Nephron progenitor cell (in vitro differentiated cells): ENCODE measurements at regions not wholly inside any gene's neighbourhood (a gene's known extent, or its start where the extent isn't known, plus 50 kb on each side); places are given as distances from the start of the nearest gene placed in this dataset.
"Not testable (repeated sequence)": the region's sequence is repeated elsewhere in the genome, so short reads cannot be mapped to it uniquely, and the experiment has no call there.

Experiments used
- DNase-seq: peaks from one replicate; pipeline ENCODE4 v3.0.0; 2021
- H3K27ac Mint-ChIP-seq: 2 replicates; pipeline ENCODE4 v1.8.0; 2021; ENCODE audit warnings: mild to moderate bottlenecking, moderate library complexity, mixed read lengths
- H3K27me3 Mint-ChIP-seq: 2 replicates; pipeline ENCODE4 v1.8.0; 2021; ENCODE audit warnings: mild to moderate bottlenecking, low read depth, mixed read lengths; ENCODE audit not compliant: poor library complexity
- H3K36me3 Mint-ChIP-seq: 2 replicates; pipeline ENCODE4 v1.8.0; 2021; ENCODE audit warnings: low read depth, mixed read lengths
- H3K4me1 Mint-ChIP-seq: 2 replicates; pipeline ENCODE4 v1.8.0; 2021; ENCODE audit warnings: mixed read lengths
- H3K4me3 Mint-ChIP-seq: 2 replicates; pipeline ENCODE4 v1.8.0; 2021; ENCODE audit warnings: mild to moderate bottlenecking, moderate library complexity, mixed read lengths
- H3K9me3 Mint-ChIP-seq: 2 replicates; pipeline ENCODE4 v1.8.0; 2021; ENCODE audit warnings: mild to moderate bottlenecking, moderate library complexity, mixed read lengths
- CTCF ChIP-seq: fragments of 200-600 bp; sonication (generic); IDR thresholded peaks from 2 replicates; pipeline ENCODE4 v1.5.0; 2021; ENCODE audit warnings: antibody characterized with exemption

GRCh38 chr2:226548732-226549131, 250.9 kb downstream of the IRS1 start:
- H3K27me3 Mint-ChIP-seq = no peaks in the 10 kb centered on the region
- H3K4me3 Mint-ChIP-seq = no peak overlapping the region
- H3K36me3 Mint-ChIP-seq = no peaks in the 10 kb centered on the region
- H3K9me3 Mint-ChIP-seq = no peaks in the 10 kb centered on the region
- no peak for TF ChIP-seq CTCF
- DNase-seq = no peak
- H3K27ac Mint-ChIP-seq = no peak overlapping the region
- no peaks in the 10 kb centered on the region for H3K4me1 Mint-ChIP-seq

DNA sequence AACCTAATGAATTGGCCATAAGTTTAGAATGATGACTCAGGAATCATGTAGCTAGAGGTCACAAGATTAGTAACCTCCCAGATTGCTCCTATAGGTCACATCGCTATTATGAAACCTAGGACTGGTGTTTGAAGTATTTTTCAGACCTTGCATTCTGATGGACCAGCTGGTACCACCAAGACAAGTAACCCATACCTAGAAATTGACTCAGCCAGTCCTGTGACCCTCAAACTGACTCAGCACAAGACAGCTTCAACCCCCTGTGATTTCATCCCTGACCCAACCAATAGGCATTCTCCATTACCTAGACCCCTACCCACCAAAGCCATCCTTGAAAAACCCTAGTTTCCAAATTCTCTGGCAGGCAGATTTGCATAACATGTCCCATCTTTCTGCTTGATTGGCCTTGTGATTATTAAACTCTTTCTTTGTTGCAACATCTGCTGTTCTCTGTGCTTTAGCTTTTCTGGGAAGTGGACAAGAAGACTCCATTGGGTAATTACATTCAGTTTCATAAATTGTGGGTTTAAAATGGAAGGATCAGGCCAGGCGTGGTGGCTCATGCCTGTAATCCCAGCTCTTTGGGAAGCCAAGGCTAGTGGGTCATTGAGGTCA, 254.9 kb downstream of the IRS1 start:
- no peak for DNase-seq
- no peak overlapping the region for H3K4me3 Mint-ChIP-seq
- no peaks in the 10 kb centered on the region for H3K36me3 Mint-ChIP-seq
- H3K9me3 Mint-ChIP-seq = peaks cover 6% of the 10 kb centered on the region
- no peaks in the 10 kb centered on the region for H3K27me3 Mint-ChIP-seq
- no peak for TF ChIP-seq CTCF
- H3K4me1 Mint-ChIP-seq = no peaks in the 10 kb centered on the region
- H3K27ac Mint-ChIP-seq = no peak overlapping the region

GRCh38 chr2:226540204-226540994, 259.2 kb downstream of the IRS1 start:
- no peaks in the 10 kb centered on the region for H3K4me1 Mint-ChIP-seq
- no peak overlapping the region for H3K4me3 Mint-ChIP-seq
- H3K27me3 Mint-ChIP-seq = no peaks in the 10 kb centered on the region
- TF ChIP-seq CTCF = no peak
- H3K9me3 Mint-ChIP-seq = peaks cover 6% of the 10 kb centered on the region
- H3K27ac Mint-ChIP-seq = no peak overlapping the region
- H3K36me3 Mint-ChIP-seq = no peaks in the 10 kb centered on the region
- DNase-seq = no peak

- Mint-ChIP-seq H3K36me3 (no peaks in the 10 kb centered on the region), H3K4me1 (no peaks in the 10 kb centered on the region), H3K27me3 (no peaks in the 10 kb centered on the region), H3K9me3 (peaks cover under 1% of the 10 kb centered on the region), H3K4me3 (no peak overlapping the region), H3K27ac (no peak overlapping the region)
- TF ChIP-seq CTCF = no peak
- no peak for DNase-seq
Observed at GRCh38 chr2:226536410-226536809, 263.2 kb downstream of the IRS1 start.

DNA sequence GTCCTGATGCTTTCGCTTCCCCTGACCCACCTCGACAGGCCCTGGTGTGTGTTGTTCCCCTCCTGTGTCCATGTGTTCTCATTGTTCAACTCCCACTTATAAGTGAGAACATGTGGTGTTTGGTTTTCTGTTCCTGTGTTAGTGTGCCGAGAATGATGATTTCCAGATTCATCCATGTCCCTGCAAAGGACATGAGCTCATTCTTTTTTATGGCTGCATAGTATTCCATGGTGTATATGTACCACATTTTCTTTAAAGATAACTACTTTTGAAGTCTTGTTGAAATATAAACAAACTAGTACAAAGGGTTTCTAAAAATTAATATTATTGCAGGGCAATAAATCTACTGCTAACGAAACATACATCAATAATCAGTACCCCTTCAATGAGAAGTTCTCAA, 266.6 kb downstream of the IRS1 start:
- not testable (repeated sequence) for H3K27ac Mint-ChIP-seq, H3K4me1 Mint-ChIP-seq, H3K4me3 Mint-ChIP-seq, H3K36me3 Mint-ChIP-seq, H3K27me3 Mint-ChIP-seq, H3K9me3 Mint-ChIP-seq, DNase-seq

- Mint-ChIP-seq H3K4me1 (peaks cover 6% of the 10 kb centered on the region), H3K9me3 (no peaks in the 10 kb centered on the region), H3K4me3 (no peak overlapping the region), H3K27ac (no peak overlapping the region), H3K27me3 (no peaks in the 10 kb centered on the region), H3K36me3 (no peaks in the 10 kb centered on the region)
- no peak for TF ChIP-seq CTCF
- no peak for DNase-seq
Observed at GRCh38 chr2:226531061-226531810, 268.4 kb downstream of the IRS1 start.
